ENCODE measurements at regions not wholly inside any gene's neighbourhood (a gene's known extent, or its start where the extent isn't known, plus 50 kb on each side); places are given as distances from the start of the nearest gene placed in this dataset.

GRCh38 chr3:965826-966225, 127.0 kb upstream of the CNTN6 start:
- H3K79me2 ChIP-seq (ENCODE audit: insufficient read depth, low read length), result no peaks in the 10 kb centered on the region
- no peaks in the 10 kb centered on the region for H3K9me2 ChIP-seq (replicated peaks; ENCODE audit: low read depth, low read length)
- no peak for TF ChIP-seq EZH2phosphoT487 (IDR thresholded peaks at IDR 0.05; ENCODE audit: borderline replicate concordance)
- TF ChIP-seq, protein P1, sequence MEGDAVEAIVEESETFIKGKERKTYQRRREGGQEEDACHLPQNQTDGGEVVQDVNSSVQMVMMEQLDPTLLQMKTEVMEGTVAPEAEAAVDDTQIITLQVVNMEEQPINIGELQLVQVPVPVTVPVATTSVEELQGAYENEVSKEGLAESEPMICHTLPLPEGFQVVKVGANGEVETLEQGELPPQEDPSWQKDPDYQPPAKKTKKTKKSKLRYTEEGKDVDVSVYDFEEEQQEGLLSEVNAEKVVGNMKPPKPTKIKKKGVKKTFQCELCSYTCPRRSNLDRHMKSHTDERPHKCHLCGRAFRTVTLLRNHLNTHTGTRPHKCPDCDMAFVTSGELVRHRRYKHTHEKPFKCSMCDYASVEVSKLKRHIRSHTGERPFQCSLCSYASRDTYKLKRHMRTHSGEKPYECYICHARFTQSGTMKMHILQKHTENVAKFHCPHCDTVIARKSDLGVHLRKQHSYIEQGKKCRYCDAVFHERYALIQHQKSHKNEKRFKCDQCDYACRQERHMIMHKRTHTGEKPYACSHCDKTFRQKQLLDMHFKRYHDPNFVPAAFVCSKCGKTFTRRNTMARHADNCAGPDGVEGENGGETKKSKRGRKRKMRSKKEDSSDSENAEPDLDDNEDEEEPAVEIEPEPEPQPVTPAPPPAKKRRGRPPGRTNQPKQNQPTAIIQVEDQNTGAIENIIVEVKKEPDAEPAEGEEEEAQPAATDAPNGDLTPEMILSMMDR (conservative IDR thresholded peaks at IDR 0.05; ENCODE audit: low read length), result no peak
- no peaks in the 10 kb centered on the region for H4K20me1 ChIP-seq (ENCODE audit: insufficient read depth, low read length, poor library complexity, severe bottlenecking)
- H3K9ac ChIP-seq (ENCODE audit: low read depth, low read length, poor library complexity, severe bottlenecking), result no peak overlapping the region
- H3K4me1 ChIP-seq (ENCODE audit: insufficient read depth, low read length, poor library complexity, severe bottlenecking), result no peaks in the 10 kb centered on the region
- no peaks in the 10 kb centered on the region for H3F3A ChIP-seq (ENCODE audit: low read depth)
- no peak overlapping the region for H3K4me2 ChIP-seq (ENCODE audit: low read depth, low read length, poor library complexity, severe bottlenecking)
- H3K27me3 ChIP-seq (ENCODE audit: insufficient read depth, low read length, poor library complexity, severe bottlenecking), result no peaks in the 10 kb centered on the region
- no peak overlapping the region for H3K4me3 ChIP-seq (ENCODE audit: low read length, poor library complexity, severe bottlenecking)
- no peaks in the 10 kb centered on the region for H3K36me3 ChIP-seq (ENCODE audit: insufficient read depth, low read length)
- H2AFZ ChIP-seq (ENCODE audit: low read length), result no peak overlapping the region
- H3K9me3 ChIP-seq (ENCODE audit: insufficient read depth, low read depth, low read length), result peaks cover 17% of the 10 kb centered on the region; the same call in 1 of the 2 replicates

GRCh38 chr3:966341-966740, 126.5 kb upstream of the CNTN6 start:
- no peak overlapping the region for H3K4me3 ChIP-seq (ENCODE audit: low read length, poor library complexity, severe bottlenecking)
- H2AFZ ChIP-seq (ENCODE audit: low read length), result no peak overlapping the region

GRCh38 chr3:973340-973739, 119.5 kb upstream of the CNTN6 start:
- H3K27me3 ChIP-seq (ENCODE audit: insufficient read depth, low read length, poor library complexity, severe bottlenecking), result no peaks in the 10 kb centered on the region
- TF ChIP-seq, protein P1 (conservative IDR thresholded peaks at IDR 0.05; ENCODE audit: low read length), result no peak
- no peak for TF ChIP-seq EZH2phosphoT487 (IDR thresholded peaks at IDR 0.05; ENCODE audit: borderline replicate concordance)
- no peak overlapping the region for H3K4me3 ChIP-seq (ENCODE audit: low read length, poor library complexity, severe bottlenecking)
- H2AFZ ChIP-seq (ENCODE audit: low read length), result no peak overlapping the region
- no peaks in the 10 kb centered on the region for H4K20me1 ChIP-seq (ENCODE audit: insufficient read depth, low read length, poor library complexity, severe bottlenecking)
- H3K9me2 ChIP-seq (replicated peaks; ENCODE audit: low read depth, low read length), result no peaks in the 10 kb centered on the region
- no peaks in the 10 kb centered on the region for H3K79me2 ChIP-seq (ENCODE audit: insufficient read depth, low read length)
- H3K9me3 ChIP-seq (ENCODE audit: insufficient read depth, low read depth, low read length), result peaks cover 9% of the 10 kb centered on the region; the same call in 1 of the 2 replicates
- no peaks in the 10 kb centered on the region for H3F3A ChIP-seq (ENCODE audit: low read depth)
- no peak overlapping the region for H3K4me2 ChIP-seq (ENCODE audit: low read depth, low read length, poor library complexity, severe bottlenecking)
- no peaks in the 10 kb centered on the region for H3K36me3 ChIP-seq (ENCODE audit: insufficient read depth, low read length)
- H3K4me1 ChIP-seq (ENCODE audit: insufficient read depth, low read length, poor library complexity, severe bottlenecking), result no peaks in the 10 kb centered on the region
- H3K9ac ChIP-seq (ENCODE audit: low read depth, low read length, poor library complexity, severe bottlenecking), result no peak overlapping the region

More at GRCh38 chr3:966341-966740, 126.5 kb upstream of the CNTN6 start:
- Histone ChIP-seq H3F3A (ENCODE audit: low read depth) (no peaks in the 10 kb centered on the region), H3K4me2 (ENCODE audit: low read depth, low read length, poor library complexity, severe bottlenecking) (no peak overlapping the region), H3K79me2 (ENCODE audit: insufficient read depth, low read length) (no peaks in the 10 kb centered on the region), H4K20me1 (ENCODE audit: insufficient read depth, low read length, poor library complexity, severe bottlenecking) (no peaks in the 10 kb centered on the region), H3K9me2 (replicated peaks; ENCODE audit: low read depth, low read length) (no peaks in the 10 kb centered on the region), H3K27me3 (ENCODE audit: insufficient read depth, low read length, poor library complexity, severe bottlenecking) (no peaks in the 10 kb centered on the region), H3K36me3 (ENCODE audit: insufficient read depth, low read length) (no peaks in the 10 kb centered on the region), H3K9me3 (ENCODE audit: insufficient read depth, low read depth, low read length) (peaks cover 19% of the 10 kb centered on the region; the same call in 1 of the 2 replicates), H3K4me1 (ENCODE audit: insufficient read depth, low read length, poor library complexity, severe bottlenecking) (no peaks in the 10 kb centered on the region), H3K9ac (ENCODE audit: low read depth, low read length, poor library complexity, severe bottlenecking) (no peak overlapping the region)
- no peak for TF ChIP-seq EZH2phosphoT487 (IDR thresholded peaks at IDR 0.05; ENCODE audit: borderline replicate concordance)
- TF ChIP-seq, protein P1 (conservative IDR thresholded peaks at IDR 0.05; ENCODE audit: low read length), result no peak

Measured in Loucy (cell line).